ENCODE measurements at regions not wholly inside any gene's neighbourhood (a gene's known extent, or its start where the extent isn't known, plus 50 kb on each side); places are given as distances from the start of the nearest gene placed in this dataset.
"Not testable (repeated sequence)": the region's sequence is repeated elsewhere in the genome, so short reads cannot be mapped to it uniquely, and the experiment has no call there.

DNA sequence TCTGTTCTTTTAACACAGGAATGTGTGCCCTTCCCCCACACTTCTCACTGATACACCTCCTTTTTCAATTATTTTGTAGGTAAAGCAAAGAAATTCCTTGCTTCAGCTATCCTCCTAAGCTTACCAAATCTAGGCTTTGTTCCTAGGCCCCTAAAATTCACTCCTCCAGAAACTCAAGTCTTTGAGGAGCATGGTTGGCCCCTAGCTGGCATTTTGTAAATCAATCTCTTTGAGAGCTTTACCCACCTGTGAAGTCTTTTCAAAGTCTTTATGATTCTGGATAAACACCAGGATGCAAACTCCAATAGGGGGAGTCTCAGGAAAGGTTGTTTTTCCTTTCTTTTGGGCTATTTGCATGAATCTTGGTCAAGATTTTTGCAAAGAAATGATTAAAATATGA, 82.9 kb upstream of the ZNF644 start:
- no peak for TF ChIP-seq CTCF (IDR thresholded peaks at IDR 0.05)
- H3K4me1 ChIP-seq (ENCODE audit: low read depth) = no peaks in the 10 kb centered on the region
- DNase-seq (no peak), ATAC-seq (no peak)
- H3K9me3 ChIP-seq = no peaks in the 10 kb centered on the region
- H3K4me3 ChIP-seq = no peak overlapping the region
- intact Hi-C loops (cut with DNase I, micrococcal nuclease) = no loop called here
- no peaks in the 10 kb centered on the region for H3K36me3 ChIP-seq (ENCODE audit: low read depth)

- no peak overlapping the region for H3K4me3 ChIP-seq
- H3K36me3 ChIP-seq (ENCODE audit: low read depth) = no peaks in the 10 kb centered on the region
- ATAC-seq (no peak), DNase-seq (no peak)
- H3K9me3 ChIP-seq = no peaks in the 10 kb centered on the region
- intact Hi-C loops (cut with DNase I, micrococcal nuclease) = no loop called here
- no peaks in the 10 kb centered on the region for H3K4me1 ChIP-seq (ENCODE audit: low read depth)
- no peak for TF ChIP-seq CTCF (IDR thresholded peaks at IDR 0.05)
These were observed 79.5 kb upstream of the ZNF644 start for GRCh38 chr1:91101328-91101727.

GRCh38 chr1:91099746-91100621, 78.1 kb upstream of the ZNF644 start:
- ATAC-seq (no peak), DNase-seq (no peak)
- Histone ChIP-seq H3K4me3 (no peak overlapping the region), H3K36me3 (ENCODE audit: low read depth) (no peaks in the 10 kb centered on the region), H3K4me1 (ENCODE audit: low read depth) (no peaks in the 10 kb centered on the region), H3K9me3 (no peaks in the 10 kb centered on the region)
- intact Hi-C loops (cut with DNase I, micrococcal nuclease) = no loop called here
- TF ChIP-seq CTCF (IDR thresholded peaks at IDR 0.05) = no peak

- ATAC-seq = no peak
- intact Hi-C loops (cut with DNase I, micrococcal nuclease) = no loop called here
- no peak for DNase-seq
These were observed 76.6 kb upstream of the ZNF644 start for GRCh38 chr1:91098299-91098906.

DNA sequence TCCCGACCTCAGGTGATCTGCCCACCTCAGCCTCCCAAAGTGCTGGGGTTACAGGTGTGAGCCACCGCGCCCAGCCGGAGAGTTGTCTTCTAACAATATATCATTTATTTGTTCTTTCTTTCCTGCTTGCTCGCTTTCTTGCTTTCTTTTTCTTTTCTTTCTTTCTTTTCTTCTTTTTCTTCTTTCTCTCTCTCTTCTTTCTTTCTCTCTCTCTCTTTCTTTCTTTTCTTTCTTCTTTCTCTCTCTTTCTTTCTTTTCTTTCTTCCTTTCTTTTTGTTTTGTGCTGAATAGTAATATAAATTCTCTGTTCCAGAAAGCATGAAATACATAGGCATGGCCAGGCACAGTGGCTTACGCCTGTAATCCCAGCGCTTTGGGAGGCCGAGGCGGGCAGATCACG, 73.5 kb upstream of the ZNF644 start:
- H3K9me3 ChIP-seq; H3K36me3 ChIP-seq (ENCODE audit: low read depth); H3K4me1 ChIP-seq (ENCODE audit: low read depth); intact Hi-C loops (cut with DNase I, micrococcal nuclease); H3K4me3 ChIP-seq; ATAC-seq; DNase-seq: not testable (repeated sequence)

More at GRCh38 chr1:91098299-91098906, 76.6 kb upstream of the ZNF644 start:
- no peak overlapping the region for H3K4me3 ChIP-seq
- H3K9me3 ChIP-seq = no peaks in the 10 kb centered on the region
- no peaks in the 10 kb centered on the region for H3K4me1 ChIP-seq (ENCODE audit: low read depth)
- TF ChIP-seq CTCF (IDR thresholded peaks at IDR 0.05) = no peak
- no peaks in the 10 kb centered on the region for H3K36me3 ChIP-seq (ENCODE audit: low read depth)

- Histone ChIP-seq H3K36me3 (ENCODE audit: low read depth) (no peaks in the 10 kb centered on the region), H3K9me3 (peaks cover 12% of the 10 kb centered on the region), H3K4me3 (no peak overlapping the region), H3K4me1 (ENCODE audit: low read depth) (no peaks in the 10 kb centered on the region)
- ATAC-seq (no peak), DNase-seq (no peak)
- intact Hi-C loops (cut with DNase I, micrococcal nuclease) = no loop called here
- TF ChIP-seq CTCF (IDR thresholded peaks at IDR 0.05) = no peak
These were observed 70.7 kb upstream of the ZNF644 start for GRCh38 chr1:91092503-91092902.
